ENCODE measurements at regions not wholly inside any gene's neighbourhood (a gene's known extent, or its start where the extent isn't known, plus 50 kb on each side); places are given as distances from the start of the nearest gene placed in this dataset.

DNA sequence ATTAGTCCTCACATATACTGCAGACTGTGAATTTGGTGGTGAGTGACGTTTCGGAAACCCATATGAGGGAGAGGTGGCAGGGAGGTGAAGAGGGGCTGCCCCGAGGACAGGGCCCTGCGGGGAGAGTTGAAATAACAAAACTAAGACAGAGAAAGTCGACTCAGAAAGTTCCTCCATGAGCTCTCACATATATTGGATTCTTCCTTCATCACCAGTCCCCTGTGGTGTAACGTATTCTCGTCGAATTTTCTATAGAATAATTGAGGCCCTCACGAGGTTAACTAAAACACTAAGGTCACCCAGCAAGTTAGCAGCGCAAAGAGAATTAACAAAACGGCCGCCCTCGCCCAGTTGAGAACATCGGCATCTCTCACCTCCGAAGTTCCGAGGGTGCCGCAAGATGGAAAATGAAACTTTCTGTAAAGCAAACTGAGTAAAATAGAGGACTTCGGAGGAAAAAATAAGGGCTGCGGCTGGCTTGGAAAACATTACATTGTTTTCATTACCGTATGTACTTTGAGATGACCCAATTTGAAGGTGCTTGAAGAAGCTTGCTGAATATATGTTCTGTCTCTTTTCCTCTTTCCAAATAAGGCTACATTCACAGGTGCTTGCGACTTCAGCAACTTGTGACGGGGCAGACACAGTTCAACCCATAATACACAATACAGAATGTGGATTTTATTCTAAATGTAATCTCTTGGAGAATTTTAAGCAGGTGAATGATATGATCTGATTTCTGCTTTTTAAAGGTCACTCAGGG lies 490.9 kb upstream of the JARID2 start:
- no peak overlapping the region for H3K4me2 ChIP-seq (ENCODE audit: low read length, poor library complexity, severe bottlenecking)
- no peak overlapping the region for H2BK15ac ChIP-seq (ENCODE audit: low read depth, poor library complexity, severe bottlenecking)
- H2BK120ac ChIP-seq (ENCODE audit: low read depth, low read length), result no peak overlapping the region
- H3K79me1 ChIP-seq (replicated peaks; ENCODE audit: low read length, poor library complexity, severe bottlenecking), result no peaks in the 10 kb centered on the region
- no peak for DNase-seq
- H3K9me3 ChIP-seq (ENCODE audit: control insufficient read depth, low read length), result no peaks in the 10 kb centered on the region
- H2AFZ ChIP-seq (ENCODE audit: low read depth, low read length), result no peak overlapping the region
- no peaks in the 10 kb centered on the region for H3K4me1 ChIP-seq (ENCODE audit: control insufficient read depth, insufficient read depth, low read depth, low read length)
- H4K8ac ChIP-seq (ENCODE audit: low read length), result no peak overlapping the region
- 94% methylated on average over 19 of the region's 22 CpGs for WGBS
- no peak overlapping the region for H3K18ac ChIP-seq (ENCODE audit: low read depth in 1 of 2, low read length in 2 of 2)
- H3K4ac ChIP-seq (ENCODE audit: low read depth in 1 of 2, low read length in 2 of 2), result no peak overlapping the region
- H2BK12ac ChIP-seq (ENCODE audit: low read length in 2 of 2), result no peak overlapping the region
- no peak overlapping the region for H2BK5ac ChIP-seq (ENCODE audit: low read depth, low read length, poor library complexity, severe bottlenecking)
- H3K36me3 ChIP-seq (ENCODE audit: control insufficient read depth in 1 of 2, insufficient read depth in 2 of 2, low read depth in 1 of 2, low read length in 2 of 2), result no peaks in the 10 kb centered on the region
- H3K4me3 ChIP-seq (ENCODE audit: insufficient read depth in 1 of 2, low read depth in 1 of 2, low read length in 2 of 2), result no peak overlapping the region
- no peak overlapping the region for H3K27ac ChIP-seq (ENCODE audit: low read length, poor library complexity, severe bottlenecking)
- H3K23ac ChIP-seq (ENCODE audit: low read length in 2 of 2), result no peak overlapping the region
- H3K9ac ChIP-seq (ENCODE audit: low read length), result no peak overlapping the region
- H4K91ac ChIP-seq (ENCODE audit: low read length), result no peak overlapping the region
- no peak overlapping the region for H2AK5ac ChIP-seq (ENCODE audit: low read length, severe bottlenecking)
- H3K27me3 ChIP-seq (ENCODE audit: control insufficient read depth in 1 of 2, insufficient read depth in 1 of 2, low read length in 2 of 2), result no peaks in the 10 kb centered on the region
- H3K14ac ChIP-seq (ENCODE audit: low read length in 2 of 2), result no peak overlapping the region

DNA sequence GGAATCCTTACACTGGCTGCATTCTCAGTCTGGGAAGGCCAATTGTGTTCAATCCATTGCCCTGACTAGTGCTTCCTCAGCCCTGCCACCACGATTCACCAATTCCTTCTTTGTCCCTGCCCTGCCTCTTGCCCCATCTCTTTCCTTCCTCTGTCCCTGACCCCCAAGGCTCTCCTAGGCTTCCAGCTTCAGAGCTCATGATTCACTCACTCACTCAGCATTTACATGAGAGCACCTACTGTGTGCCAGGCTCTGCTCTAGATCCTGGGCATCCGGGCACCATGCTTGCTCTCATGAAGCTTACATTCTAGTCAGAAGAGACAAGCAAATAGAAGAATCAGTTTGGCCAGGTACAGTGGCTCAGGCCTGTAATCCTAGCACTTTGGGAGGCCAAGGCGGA lies 489.5 kb upstream of the JARID2 start:
- no peaks in the 10 kb centered on the region for H3K4me1 ChIP-seq (ENCODE audit: control insufficient read depth, insufficient read depth, low read depth, low read length)

DNA sequence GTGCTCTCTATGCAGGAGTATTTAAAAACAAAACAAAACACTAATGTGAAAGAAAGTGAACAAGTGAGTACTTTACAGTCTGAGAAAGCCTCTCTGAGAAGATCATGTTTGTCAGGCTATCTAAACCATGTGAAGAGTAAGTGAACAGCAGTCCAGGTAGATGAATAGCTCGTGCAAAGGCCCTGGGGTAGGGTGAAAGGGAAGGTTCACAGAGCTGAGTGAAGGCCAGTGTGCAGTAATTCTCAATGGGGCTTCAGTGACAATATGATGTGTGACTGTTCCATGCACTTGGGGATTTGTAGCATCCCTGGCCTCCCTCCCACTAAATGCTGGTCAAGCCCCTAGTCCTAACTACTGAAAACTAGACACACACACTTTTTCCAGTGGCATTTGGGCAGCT lies 488.9 kb upstream of the JARID2 start:
- Histone ChIP-seq H2AK5ac (ENCODE audit: low read length, severe bottlenecking) (no peak overlapping the region), H3K18ac (ENCODE audit: low read depth in 1 of 2, low read length in 2 of 2) (no peak overlapping the region)
- WGBS, result 100% methylated on average over 1 of the region's 1 CpG

More for the DNA sequence above, 489.5 kb upstream of the JARID2 start:
- Histone ChIP-seq H3K14ac (ENCODE audit: low read length in 2 of 2) (no peak overlapping the region), H3K4me2 (ENCODE audit: low read length, poor library complexity, severe bottlenecking) (no peak overlapping the region), H3K36me3 (ENCODE audit: control insufficient read depth in 1 of 2, insufficient read depth in 2 of 2, low read depth in 1 of 2, low read length in 2 of 2) (no peaks in the 10 kb centered on the region), H4K8ac (ENCODE audit: low read length) (no peak overlapping the region), H2AK5ac (ENCODE audit: low read length, severe bottlenecking) (no peak overlapping the region), H3K79me1 (replicated peaks; ENCODE audit: low read length, poor library complexity, severe bottlenecking) (no peaks in the 10 kb centered on the region), H2BK5ac (ENCODE audit: low read depth, low read length, poor library complexity, severe bottlenecking) (no peak overlapping the region), H3K23ac (ENCODE audit: low read length in 2 of 2) (no peak overlapping the region), H4K91ac (ENCODE audit: low read length) (no peak overlapping the region), H3K9ac (ENCODE audit: low read length) (no peak overlapping the region), H3K18ac (ENCODE audit: low read depth in 1 of 2, low read length in 2 of 2) (no peak overlapping the region), H3K4ac (ENCODE audit: low read depth in 1 of 2, low read length in 2 of 2) (no peak overlapping the region), H2BK15ac (ENCODE audit: low read depth, poor library complexity, severe bottlenecking) (no peak overlapping the region), H2BK12ac (ENCODE audit: low read length in 2 of 2) (no peak overlapping the region), H2BK120ac (ENCODE audit: low read depth, low read length) (no peak overlapping the region), H3K9me3 (ENCODE audit: control insufficient read depth, low read length) (no peaks in the 10 kb centered on the region), H2AFZ (ENCODE audit: low read depth, low read length) (no peak overlapping the region), H3K27me3 (ENCODE audit: control insufficient read depth in 1 of 2, insufficient read depth in 1 of 2, low read length in 2 of 2) (no peaks in the 10 kb centered on the region), H3K27ac (ENCODE audit: low read length, poor library complexity, severe bottlenecking) (no peak overlapping the region), H3K4me3 (ENCODE audit: insufficient read depth in 1 of 2, low read depth in 1 of 2, low read length in 2 of 2) (no peak overlapping the region)
- 98% methylated on average over 3 of the region's 3 CpGs for WGBS
- DNase-seq, result no peak

DNA sequence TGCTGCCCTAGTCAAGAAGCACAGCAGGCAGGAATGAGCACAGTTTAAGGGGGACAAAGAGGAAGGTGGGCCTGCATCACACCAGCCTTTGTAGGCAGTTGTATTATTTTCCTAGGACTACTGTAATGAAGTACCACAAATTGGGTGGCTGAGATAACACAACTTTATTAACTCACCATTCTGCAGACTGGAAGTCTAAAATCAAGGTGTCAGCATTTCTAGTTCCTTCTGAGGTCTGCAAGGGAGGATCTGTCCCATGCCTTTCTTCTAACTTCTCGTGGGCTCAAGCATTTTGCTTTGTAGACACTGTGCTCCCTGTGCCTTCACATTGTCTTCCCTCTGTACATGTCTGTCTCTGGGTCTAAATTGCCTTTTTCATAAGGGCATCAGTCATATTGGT lies 488.5 kb upstream of the JARID2 start:
- no peak for DNase-seq
- no peak overlapping the region for H2BK12ac ChIP-seq (ENCODE audit: low read length in 2 of 2)
- no peak overlapping the region for H3K27ac ChIP-seq (ENCODE audit: low read length, poor library complexity, severe bottlenecking)
- no peaks in the 10 kb centered on the region for H3K79me1 ChIP-seq (replicated peaks; ENCODE audit: low read length, poor library complexity, severe bottlenecking)
- no peak overlapping the region for H3K9ac ChIP-seq (ENCODE audit: low read length)
- H3K4me3 ChIP-seq (ENCODE audit: insufficient read depth in 1 of 2, low read depth in 1 of 2, low read length in 2 of 2), result no peak overlapping the region
- no peak overlapping the region for H2BK5ac ChIP-seq (ENCODE audit: low read depth, low read length, poor library complexity, severe bottlenecking)
- no peak overlapping the region for H2AK5ac ChIP-seq (ENCODE audit: low read length, severe bottlenecking)
- no peak overlapping the region for H3K4me2 ChIP-seq (ENCODE audit: low read length, poor library complexity, severe bottlenecking)
- H4K8ac ChIP-seq (ENCODE audit: low read length), result peak overlapping the region; percentile 12
- H3K14ac ChIP-seq (ENCODE audit: low read length in 2 of 2), result no peak overlapping the region
- H3K18ac ChIP-seq (ENCODE audit: low read depth in 1 of 2, low read length in 2 of 2), result no peak overlapping the region
- no peak overlapping the region for H2AFZ ChIP-seq (ENCODE audit: low read depth, low read length)
- no peak overlapping the region for H3K4ac ChIP-seq (ENCODE audit: low read depth in 1 of 2, low read length in 2 of 2)
- 95% methylated on average over 1 of the region's 1 CpG for WGBS
- no peaks in the 10 kb centered on the region for H3K4me1 ChIP-seq (ENCODE audit: control insufficient read depth, insufficient read depth, low read depth, low read length)
- no peak overlapping the region for H4K91ac ChIP-seq (ENCODE audit: low read length)
- no peaks in the 10 kb centered on the region for H3K27me3 ChIP-seq (ENCODE audit: control insufficient read depth in 1 of 2, insufficient read depth in 1 of 2, low read length in 2 of 2)
- peak overlapping the region; percentile 71 for H2BK15ac ChIP-seq (ENCODE audit: low read depth, poor library complexity, severe bottlenecking)
- H3K9me3 ChIP-seq (ENCODE audit: control insufficient read depth, low read length), result no peaks in the 10 kb centered on the region
- H3K23ac ChIP-seq (ENCODE audit: low read length in 2 of 2), result no peak overlapping the region
- no peak overlapping the region for H2BK120ac ChIP-seq (ENCODE audit: low read depth, low read length)
- H3K36me3 ChIP-seq (ENCODE audit: control insufficient read depth in 1 of 2, insufficient read depth in 2 of 2, low read depth in 1 of 2, low read length in 2 of 2), result no peaks in the 10 kb centered on the region

More for the DNA sequence above, 488.9 kb upstream of the JARID2 start:
- no peak for DNase-seq
- H3K23ac ChIP-seq (ENCODE audit: low read length in 2 of 2), result no peak overlapping the region
- no peak overlapping the region for H3K4me2 ChIP-seq (ENCODE audit: low read length, poor library complexity, severe bottlenecking)
- H3K9ac ChIP-seq (ENCODE audit: low read length), result no peak overlapping the region
- H2AFZ ChIP-seq (ENCODE audit: low read depth, low read length), result no peak overlapping the region
- H3K9me3 ChIP-seq (ENCODE audit: control insufficient read depth, low read length), result no peaks in the 10 kb centered on the region
- no peak overlapping the region for H3K4ac ChIP-seq (ENCODE audit: low read depth in 1 of 2, low read length in 2 of 2)
- no peaks in the 10 kb centered on the region for H3K79me1 ChIP-seq (replicated peaks; ENCODE audit: low read length, poor library complexity, severe bottlenecking)
- H4K8ac ChIP-seq (ENCODE audit: low read length), result peak overlapping the region; percentile 12
- no peaks in the 10 kb centered on the region for H3K36me3 ChIP-seq (ENCODE audit: control insufficient read depth in 1 of 2, insufficient read depth in 2 of 2, low read depth in 1 of 2, low read length in 2 of 2)
- H3K27me3 ChIP-seq (ENCODE audit: control insufficient read depth in 1 of 2, insufficient read depth in 1 of 2, low read length in 2 of 2), result no peaks in the 10 kb centered on the region
- no peak overlapping the region for H4K91ac ChIP-seq (ENCODE audit: low read length)
- no peak overlapping the region for H3K14ac ChIP-seq (ENCODE audit: low read length in 2 of 2)
- H2BK5ac ChIP-seq (ENCODE audit: low read depth, low read length, poor library complexity, severe bottlenecking), result no peak overlapping the region
- H2BK12ac ChIP-seq (ENCODE audit: low read length in 2 of 2), result no peak overlapping the region
- H3K4me1 ChIP-seq (ENCODE audit: control insufficient read depth, insufficient read depth, low read depth, low read length), result no peaks in the 10 kb centered on the region
- H3K27ac ChIP-seq (ENCODE audit: low read length, poor library complexity, severe bottlenecking), result no peak overlapping the region
- no peak overlapping the region for H3K4me3 ChIP-seq (ENCODE audit: insufficient read depth in 1 of 2, low read depth in 1 of 2, low read length in 2 of 2)
- no peak overlapping the region for H2BK120ac ChIP-seq (ENCODE audit: low read depth, low read length)
- peak overlapping the region; percentile 71 for H2BK15ac ChIP-seq (ENCODE audit: low read depth, poor library complexity, severe bottlenecking)

Data from mesenchymal stem cell (in vitro differentiated cells and primary cell).